RWPE1 (cell line): ENCODE measurements at regions not wholly inside any gene's neighbourhood (a gene's known extent, or its start where the extent isn't known, plus 50 kb on each side); places are given as distances from the start of the nearest gene placed in this dataset.

Experiments
- CTCF ChIA-PET: fragments of 350-600 bp; sonication (Branson Sonifier 250); formaldehyde crosslinking; extraction: SDS; loops from one replicate; lab custom pipeline; 2021; lab: Yijun Ruan, JAX
- POLR2A ChIA-PET: fragments of 400-600 bp; formaldehyde crosslinking; extraction: SDS; loops from one replicate; lab custom pipeline; 2020; ENCODE audit warnings: antibody characterized with exemption; ENCODE audit not compliant: low non-redundant PET; lab: Yijun Ruan, JAX
- DNase-seq: peaks from one replicate; pipeline ENCODE4 v3.0.0; 2012; ENCODE audit warnings: low spot score
- H3K27ac ChIP-seq: fragments of 450-650 bp; 2 replicates; pipeline ENCODE4 v1.5.1; 2017
- CTCF ChIP-seq: fragments of 450-650 bp; conservative IDR thresholded peaks from 2 replicates; pipeline ENCODE4 v1.5.1; 2017; ENCODE audit warnings: low read depth, mild to moderate bottlenecking

GRCh38 chr5:120298981-120299380, 165.1 kb upstream of the PRR16 start:
- TF ChIP-seq CTCF, result no peak
- no peak for DNase-seq
- POLR2A ChIA-PET, result no interaction called here
- CTCF ChIA-PET, result no interaction called here
- no peak overlapping the region for H3K27ac ChIP-seq

GRCh38 chr5:120304663-120305062, 159.4 kb upstream of the PRR16 start:
- H3K27ac ChIP-seq, result no peak overlapping the region
- TF ChIP-seq CTCF, result no peak
- DNase-seq, result peak; percentile 42
- ChIA-PET POLR2A (no interaction called here), CTCF (no interaction called here)

- TF ChIP-seq CTCF, result no peak
- DNase-seq, result peak; percentile 26
- ChIA-PET CTCF (no interaction called here), POLR2A (no interaction called here)
- H3K27ac ChIP-seq, result no peak overlapping the region
These were observed 157.8 kb upstream of the PRR16 start for GRCh38 chr5:120306303-120306702.

GRCh38 chr5:120314191-120314590, 149.9 kb upstream of the PRR16 start:
- CTCF ChIA-PET, result no interaction called here
- POLR2A ChIA-PET, result no interaction called here
- no peak overlapping the region for H3K27ac ChIP-seq
- DNase-seq, result no peak
- no peak for TF ChIP-seq CTCF

GRCh38 chr5:120320626-120321025, 143.5 kb upstream of the PRR16 start:
- H3K27ac ChIP-seq, result no peak overlapping the region
- CTCF ChIA-PET, result no interaction called here
- no peak for DNase-seq
- POLR2A ChIA-PET, result no interaction called here
- TF ChIP-seq CTCF, result no peak

GRCh38 chr5:120326651-120327050, 137.4 kb upstream of the PRR16 start:
- ChIA-PET POLR2A (no interaction called here), CTCF (interaction anchor here (0.8 kb wide), 1 partner anchor 1765 kb away, joined by 3 read pairs; no protein-coding TSS in a partner anchor)
- DNase-seq, result no peak
- no peak for TF ChIP-seq CTCF
- no peak overlapping the region for H3K27ac ChIP-seq
